GM12892 (cell line): ENCODE measurements at regions not wholly inside any gene's neighbourhood (a gene's known extent, or its start where the extent isn't known, plus 50 kb on each side); places are given as distances from the start of the nearest gene placed in this dataset.

Source experiments
- POLR2A ChIP-seq: IDR thresholded peaks from 2 replicates; pipeline ENCODE4 v1.6.1; 2011; ENCODE audit warnings: low read depth, low read length, control low read depth
- POLR2AphosphoS5 ChIP-seq: IDR thresholded peaks from 2 replicates; pipeline ENCODE4 v1.6.1; 2011; ENCODE audit warnings: low read depth, low read length, control low read depth
- TAF1 ChIP-seq: IDR thresholded peaks from 2 replicates; pipeline ENCODE4 v1.6.1; 2011; ENCODE audit warnings: low read depth, mild to moderate bottlenecking, control low read depth, low read length, borderline replicate concordance

GRCh38 chr11:44475114-44475686 lies 90.3 kb upstream of the CD82 start:
- TF ChIP-seq POLR2A (no peak), POLR2AphosphoS5 (no peak), TAF1 (no peak)
